ENCODE measurements at regions not wholly inside any gene's neighbourhood (a gene's known extent, or its start where the extent isn't known, plus 50 kb on each side); places are given as distances from the start of the nearest gene placed in this dataset.

DNA sequence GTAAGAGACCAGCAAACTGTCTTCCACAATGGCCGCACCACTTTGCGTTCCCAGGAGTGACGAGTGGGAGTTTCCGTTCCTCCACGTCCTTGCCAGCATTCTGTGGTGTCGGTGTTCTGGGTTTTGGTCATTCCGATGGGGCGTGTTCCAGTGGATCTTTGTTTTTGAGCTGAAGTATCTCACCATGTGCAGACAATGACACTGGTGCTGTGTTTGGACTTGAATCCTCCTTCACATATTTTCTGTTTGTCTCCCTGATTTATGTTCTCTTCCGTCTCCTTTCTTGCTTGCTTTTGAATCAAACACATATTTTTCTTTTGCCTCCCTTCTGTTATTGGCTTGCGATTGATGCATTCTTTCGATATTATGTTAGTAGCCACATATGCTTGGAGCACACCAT is 60.8 kb upstream of the IRX4 start:
- DNase-seq, result no peak

GRCh38 chr5:1942630-1943029 is 59.9 kb upstream of the IRX4 start:
- DNase-seq, result no peak

GRCh38 chr5:1942158-1942557 is 59.4 kb upstream of the IRX4 start:
- no peak for DNase-seq

GRCh38 chr5:1939256-1939655 is 56.5 kb upstream of the IRX4 start:
- no peak for DNase-seq

DNA sequence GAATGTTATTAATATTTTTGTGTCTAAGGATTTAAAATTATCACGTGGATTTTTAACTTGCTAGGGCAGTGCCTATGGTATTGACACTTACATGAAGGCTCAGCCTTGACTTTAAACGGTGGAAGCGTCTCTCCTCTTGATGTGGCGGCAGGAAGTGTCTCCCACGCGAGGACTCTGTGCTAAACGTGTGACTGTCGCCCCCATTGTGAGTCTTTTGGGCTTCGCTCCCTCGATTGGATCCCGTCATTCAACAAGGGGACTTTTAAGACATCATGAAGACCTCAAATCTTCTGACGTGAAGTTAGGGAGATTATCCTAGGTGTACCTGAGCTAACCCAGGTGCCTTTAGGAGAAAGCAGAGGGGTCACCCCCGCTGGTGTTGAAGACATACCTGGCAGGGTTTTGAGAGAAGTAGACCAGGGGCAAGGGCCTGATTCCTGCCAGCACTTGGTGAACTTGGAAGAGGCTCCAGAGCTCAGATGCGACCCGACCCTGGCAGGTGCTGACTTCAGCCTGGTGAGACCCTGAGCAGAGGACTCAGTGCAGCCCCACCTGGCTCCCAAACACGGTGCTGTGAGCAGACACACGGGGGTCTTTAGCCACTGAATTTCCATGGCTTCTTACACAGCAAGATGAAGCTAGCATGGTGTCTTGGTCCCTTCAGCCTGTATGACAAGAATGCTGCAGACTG is 55.7 kb upstream of the IRX4 start:
- DNase-seq, result no peak

DNA sequence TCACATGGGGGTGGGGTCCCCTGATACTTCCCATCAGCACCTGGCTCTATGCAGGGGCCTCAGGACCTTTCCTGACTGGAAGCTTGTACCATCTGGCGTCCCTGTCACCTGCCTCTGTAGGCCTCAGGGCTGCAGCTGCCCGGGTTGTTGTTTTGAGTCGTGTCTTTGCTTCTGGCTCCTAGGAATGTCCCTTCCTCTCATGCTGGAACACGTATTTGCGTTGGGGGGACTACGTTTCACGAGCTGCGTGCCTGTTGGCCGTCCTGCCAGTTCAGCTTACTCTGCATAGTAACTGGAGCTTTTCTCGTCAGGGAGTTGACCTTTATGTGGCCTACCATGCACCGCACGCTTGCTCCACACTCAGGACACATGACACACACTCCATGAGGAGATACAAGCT is 54.9 kb upstream of the IRX4 start:
- no peak for DNase-seq

- no peak for DNase-seq
Observed at GRCh38 chr5:1936901-1937300, 54.2 kb upstream of the IRX4 start.

GRCh38 chr5:1936413-1936812 is 53.7 kb upstream of the IRX4 start:
- DNase-seq, result no peak

DNA sequence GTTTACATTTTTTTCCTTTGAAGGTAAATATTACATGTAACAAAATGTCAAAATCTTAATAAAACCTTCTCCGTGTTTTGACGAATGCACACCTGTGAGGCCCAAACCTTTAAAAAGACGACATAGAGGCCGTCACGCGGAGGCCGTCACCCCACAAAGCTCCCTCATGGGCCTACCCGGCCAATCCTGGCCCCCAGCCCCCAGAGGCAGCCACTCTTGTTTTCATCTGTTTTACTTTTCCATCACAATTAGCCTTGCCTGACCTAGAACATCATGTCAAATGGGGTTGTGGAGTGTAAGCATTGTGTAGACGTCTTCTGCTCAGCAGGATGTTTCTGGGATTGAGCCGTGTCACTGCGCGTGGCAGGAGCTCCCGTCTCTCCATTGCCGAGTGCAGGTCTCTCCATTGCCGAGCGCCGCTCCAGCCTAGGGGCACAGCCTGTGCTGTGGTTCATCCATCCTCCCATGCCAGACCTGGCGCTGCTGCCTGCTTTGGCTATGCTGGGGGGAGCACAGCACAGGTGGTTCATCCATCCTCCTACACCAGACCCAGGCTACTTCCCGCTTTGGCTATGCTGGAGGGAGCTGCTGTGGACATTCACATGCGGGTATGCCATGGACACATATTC is 52.2 kb upstream of the IRX4 start:
- DNase-seq, result no peak

DNA sequence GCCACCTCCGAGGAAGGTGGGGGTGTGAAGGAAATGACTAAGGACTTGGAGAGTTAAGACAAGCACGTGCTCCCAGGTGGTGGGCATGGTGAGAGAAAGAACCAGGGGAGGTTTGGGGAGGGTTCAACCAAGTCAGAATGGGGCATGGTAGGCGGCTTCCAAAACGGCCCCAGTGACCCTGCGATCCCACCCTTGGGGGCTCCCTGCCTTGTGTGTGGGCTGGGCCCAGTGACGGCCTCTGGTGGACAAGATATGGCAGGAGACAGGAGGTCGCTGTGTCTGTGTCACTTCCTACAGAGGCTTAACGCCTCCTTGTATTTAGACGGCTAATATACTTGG is 51.3 kb upstream of the IRX4 start:
- DNase-seq, result no peak

- no peak for DNase-seq
Observed at GRCh38 chr5:1933364-1934055, 50.8 kb upstream of the IRX4 start.
